ENCODE measurements at regions not wholly inside any gene's neighbourhood (a gene's known extent, or its start where the extent isn't known, plus 50 kb on each side); places are given as distances from the start of the nearest gene placed in this dataset.

DNA sequence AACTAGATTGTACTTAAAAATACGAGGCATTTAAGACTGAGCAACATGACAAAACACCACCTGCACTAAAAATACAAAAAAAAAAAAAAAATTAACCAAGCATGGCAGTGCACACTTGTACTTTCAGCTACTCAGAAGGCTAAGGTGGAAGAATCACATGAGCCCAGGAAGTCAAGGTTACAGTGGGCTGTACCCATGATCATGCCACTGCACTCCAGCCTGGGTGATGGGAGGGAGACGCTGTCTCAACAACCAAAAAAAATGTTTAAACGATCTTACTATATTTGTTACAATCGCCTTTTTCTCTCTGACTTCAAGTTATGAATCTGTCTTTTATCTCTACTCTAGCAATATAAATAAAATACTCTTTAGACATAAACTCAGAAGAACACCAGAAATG lies 1454.3 kb downstream of the MAT2B start:
- Histone ChIP-seq H3K9me3 (ENCODE audit: control insufficient read depth, low read length) (no peaks in the 10 kb centered on the region), H3K9ac (ENCODE audit: low read length) (no peak overlapping the region), H3K4me1 (ENCODE audit: control insufficient read depth, insufficient read depth, low read depth, low read length) (no peaks in the 10 kb centered on the region), H3K18ac (ENCODE audit: low read depth in 1 of 2, low read length in 2 of 2) (no peak overlapping the region), H3K27me3 (ENCODE audit: control insufficient read depth in 1 of 2, insufficient read depth in 1 of 2, low read length in 2 of 2) (no peaks in the 10 kb centered on the region), H2BK12ac (ENCODE audit: low read length in 2 of 2) (no peak overlapping the region), H3K14ac (ENCODE audit: low read length in 2 of 2) (no peak overlapping the region), H3K79me1 (replicated peaks; ENCODE audit: low read length, poor library complexity, severe bottlenecking) (no peaks in the 10 kb centered on the region), H3K4me3 (ENCODE audit: insufficient read depth in 1 of 2, low read depth in 1 of 2, low read length in 2 of 2) (no peak overlapping the region), H3K27ac (ENCODE audit: low read length, poor library complexity, severe bottlenecking) (no peak overlapping the region), H2BK15ac (ENCODE audit: low read depth, poor library complexity, severe bottlenecking) (no peak overlapping the region), H4K91ac (ENCODE audit: low read length) (no peak overlapping the region), H3K36me3 (ENCODE audit: control insufficient read depth in 1 of 2, insufficient read depth in 2 of 2, low read depth in 1 of 2, low read length in 2 of 2) (no peaks in the 10 kb centered on the region), H3K4ac (ENCODE audit: low read depth in 1 of 2, low read length in 2 of 2) (no peak overlapping the region), H2AK5ac (ENCODE audit: low read length, severe bottlenecking) (no peak overlapping the region), H3K23ac (ENCODE audit: low read length in 2 of 2) (no peak overlapping the region), H2BK120ac (ENCODE audit: low read depth, low read length) (no peak overlapping the region), H4K8ac (ENCODE audit: low read length) (no peak overlapping the region), H2AFZ (ENCODE audit: low read depth, low read length) (no peak overlapping the region), H3K4me2 (ENCODE audit: low read length, poor library complexity, severe bottlenecking) (no peak overlapping the region), H2BK5ac (ENCODE audit: low read depth, low read length, poor library complexity, severe bottlenecking) (no peak overlapping the region)
- WGBS, result 87% methylated on average over 3 of the region's 4 CpGs
- DNase-seq, result no peak

DNA sequence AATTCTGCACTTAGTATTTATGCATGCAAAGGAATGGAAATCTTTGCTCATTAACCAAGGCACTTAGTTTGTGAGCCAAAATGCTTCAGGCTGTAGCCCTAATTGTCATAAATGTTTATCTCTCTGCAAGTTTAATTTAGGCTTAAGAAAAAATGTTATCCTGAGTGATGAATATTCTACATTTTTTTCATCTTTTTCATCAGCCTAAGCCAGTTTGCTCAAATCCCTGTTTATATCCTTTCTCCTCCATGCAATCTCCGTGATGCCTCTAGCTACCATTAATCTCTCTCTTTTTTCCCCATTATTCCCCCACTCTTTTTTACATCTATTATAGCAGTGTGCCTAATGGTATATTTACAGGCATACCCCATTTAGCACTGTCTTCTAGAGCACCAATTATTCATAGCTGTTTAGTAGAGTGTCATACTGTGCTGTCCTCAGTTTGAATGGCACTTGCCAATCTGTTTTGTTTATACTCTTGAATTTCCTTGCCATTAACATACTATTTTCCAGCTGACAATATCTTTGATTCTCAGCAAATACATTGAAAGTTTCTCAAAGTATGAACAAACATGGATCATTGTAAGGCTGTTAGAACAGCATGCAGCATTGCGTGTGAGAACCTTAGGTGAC lies 1457.0 kb downstream of the MAT2B start:
- 100% methylated on average over 2 of the region's 2 CpGs for WGBS
- Histone ChIP-seq H3K4me3 (ENCODE audit: insufficient read depth in 1 of 2, low read depth in 1 of 2, low read length in 2 of 2) (no peak overlapping the region), H3K27me3 (ENCODE audit: control insufficient read depth in 1 of 2, insufficient read depth in 1 of 2, low read length in 2 of 2) (no peaks in the 10 kb centered on the region), H2AFZ (ENCODE audit: low read depth, low read length) (no peak overlapping the region), H3K27ac (ENCODE audit: low read length, poor library complexity, severe bottlenecking) (no peak overlapping the region), H3K14ac (ENCODE audit: low read length in 2 of 2) (no peak overlapping the region), H2BK15ac (ENCODE audit: low read depth, poor library complexity, severe bottlenecking) (no peak overlapping the region), H4K91ac (ENCODE audit: low read length) (no peak overlapping the region), H2BK120ac (ENCODE audit: low read depth, low read length) (no peak overlapping the region), H3K4me2 (ENCODE audit: low read length, poor library complexity, severe bottlenecking) (no peak overlapping the region), H2BK12ac (ENCODE audit: low read length in 2 of 2) (no peak overlapping the region), H3K36me3 (ENCODE audit: control insufficient read depth in 1 of 2, insufficient read depth in 2 of 2, low read depth in 1 of 2, low read length in 2 of 2) (no peaks in the 10 kb centered on the region), H2BK5ac (ENCODE audit: low read depth, low read length, poor library complexity, severe bottlenecking) (no peak overlapping the region), H3K4me1 (ENCODE audit: control insufficient read depth, insufficient read depth, low read depth, low read length) (no peaks in the 10 kb centered on the region), H2AK5ac (ENCODE audit: low read length, severe bottlenecking) (no peak overlapping the region), H3K18ac (ENCODE audit: low read depth in 1 of 2, low read length in 2 of 2) (no peak overlapping the region), H3K23ac (ENCODE audit: low read length in 2 of 2) (no peak overlapping the region), H3K9me3 (ENCODE audit: control insufficient read depth, low read length) (no peaks in the 10 kb centered on the region), H3K79me1 (replicated peaks; ENCODE audit: low read length, poor library complexity, severe bottlenecking) (no peaks in the 10 kb centered on the region), H3K9ac (ENCODE audit: low read length) (no peak overlapping the region), H3K4ac (ENCODE audit: low read depth in 1 of 2, low read length in 2 of 2) (no peak overlapping the region), H4K8ac (ENCODE audit: low read length) (no peak overlapping the region)
- no peak for DNase-seq

DNA sequence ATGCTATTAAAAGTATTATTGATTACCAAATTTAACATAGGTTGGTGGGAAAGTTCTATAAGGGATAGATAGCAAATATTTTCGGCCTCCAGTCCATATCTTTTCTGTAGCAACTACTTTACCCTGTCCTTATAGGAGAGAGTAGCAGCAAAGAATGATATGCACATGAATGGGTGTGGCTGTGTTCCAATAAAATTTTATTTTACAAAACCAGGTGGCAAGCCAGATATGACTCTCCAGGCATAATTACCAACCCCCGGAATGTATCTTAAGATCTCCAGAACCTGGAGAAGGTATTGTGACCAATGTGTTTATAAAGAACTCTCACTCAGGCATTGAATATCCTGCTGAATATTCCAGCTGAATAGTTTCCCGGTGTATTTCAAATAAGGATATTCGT lies 1461.2 kb downstream of the MAT2B start:
- no peak overlapping the region for H3K14ac ChIP-seq (ENCODE audit: low read length in 2 of 2)
- H3K9ac ChIP-seq (ENCODE audit: low read length), result no peak overlapping the region
- H2AFZ ChIP-seq (ENCODE audit: low read depth, low read length), result no peak overlapping the region
- no peak overlapping the region for H3K4me3 ChIP-seq (ENCODE audit: insufficient read depth in 1 of 2, low read depth in 1 of 2, low read length in 2 of 2)
- no peak overlapping the region for H3K23ac ChIP-seq (ENCODE audit: low read length in 2 of 2)
- H2BK120ac ChIP-seq (ENCODE audit: low read depth, low read length), result no peak overlapping the region
- H3K4me1 ChIP-seq (ENCODE audit: control insufficient read depth, insufficient read depth, low read depth, low read length), result no peaks in the 10 kb centered on the region
- no CpG with 5 or more reads among the region's 4 CpGs for WGBS
- no peak overlapping the region for H3K27ac ChIP-seq (ENCODE audit: low read length, poor library complexity, severe bottlenecking)
- no peak for DNase-seq
- H2BK15ac ChIP-seq (ENCODE audit: low read depth, poor library complexity, severe bottlenecking), result no peak overlapping the region
- H2BK12ac ChIP-seq (ENCODE audit: low read length in 2 of 2), result no peak overlapping the region
- no peak overlapping the region for H2AK5ac ChIP-seq (ENCODE audit: low read length, severe bottlenecking)
- no peaks in the 10 kb centered on the region for H3K36me3 ChIP-seq (ENCODE audit: control insufficient read depth in 1 of 2, insufficient read depth in 2 of 2, low read depth in 1 of 2, low read length in 2 of 2)
- H4K91ac ChIP-seq (ENCODE audit: low read length), result no peak overlapping the region
- no peak overlapping the region for H2BK5ac ChIP-seq (ENCODE audit: low read depth, low read length, poor library complexity, severe bottlenecking)
- no peak overlapping the region for H3K4ac ChIP-seq (ENCODE audit: low read depth in 1 of 2, low read length in 2 of 2)
- no peak overlapping the region for H4K8ac ChIP-seq (ENCODE audit: low read length)
- no peak overlapping the region for H3K18ac ChIP-seq (ENCODE audit: low read depth in 1 of 2, low read length in 2 of 2)
- H3K27me3 ChIP-seq (ENCODE audit: control insufficient read depth in 1 of 2, insufficient read depth in 1 of 2, low read length in 2 of 2), result no peaks in the 10 kb centered on the region
- no peaks in the 10 kb centered on the region for H3K79me1 ChIP-seq (replicated peaks; ENCODE audit: low read length, poor library complexity, severe bottlenecking)
- H3K4me2 ChIP-seq (ENCODE audit: low read length, poor library complexity, severe bottlenecking), result no peak overlapping the region
- H3K9me3 ChIP-seq (ENCODE audit: control insufficient read depth, low read length), result no peaks in the 10 kb centered on the region

DNA sequence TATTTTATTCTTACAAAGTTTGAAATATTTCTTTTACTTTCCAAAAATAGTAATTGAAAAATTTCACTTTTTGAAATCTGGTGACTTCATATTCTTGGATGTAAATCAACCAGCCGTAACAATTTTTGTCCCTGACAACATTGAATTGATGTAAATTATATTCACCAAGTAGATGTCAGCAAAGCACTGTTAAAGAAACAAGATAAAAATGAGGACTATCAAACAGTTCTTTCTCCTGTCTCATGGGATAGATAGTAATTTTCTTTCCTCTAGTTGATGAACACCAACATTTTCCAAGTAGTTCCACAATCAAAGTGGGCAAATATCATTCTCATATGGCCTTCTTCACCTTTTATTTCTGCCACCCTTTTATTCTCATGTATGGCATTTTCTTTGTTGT lies 1461.9 kb downstream of the MAT2B start:
- Histone ChIP-seq H3K23ac (ENCODE audit: low read length in 2 of 2) (no peak overlapping the region), H2BK5ac (ENCODE audit: low read depth, low read length, poor library complexity, severe bottlenecking) (no peak overlapping the region), H3K79me1 (replicated peaks; ENCODE audit: low read length, poor library complexity, severe bottlenecking) (no peaks in the 10 kb centered on the region), H2AFZ (ENCODE audit: low read depth, low read length) (no peak overlapping the region), H2BK120ac (ENCODE audit: low read depth, low read length) (no peak overlapping the region), H3K36me3 (ENCODE audit: control insufficient read depth in 1 of 2, insufficient read depth in 2 of 2, low read depth in 1 of 2, low read length in 2 of 2) (no peaks in the 10 kb centered on the region), H2BK15ac (ENCODE audit: low read depth, poor library complexity, severe bottlenecking) (no peak overlapping the region), H3K9me3 (ENCODE audit: control insufficient read depth, low read length) (no peaks in the 10 kb centered on the region), H3K4ac (ENCODE audit: low read depth in 1 of 2, low read length in 2 of 2) (no peak overlapping the region), H4K8ac (ENCODE audit: low read length) (no peak overlapping the region), H3K14ac (ENCODE audit: low read length in 2 of 2) (no peak overlapping the region), H3K18ac (ENCODE audit: low read depth in 1 of 2, low read length in 2 of 2) (no peak overlapping the region), H3K4me2 (ENCODE audit: low read length, poor library complexity, severe bottlenecking) (no peak overlapping the region), H3K4me3 (ENCODE audit: insufficient read depth in 1 of 2, low read depth in 1 of 2, low read length in 2 of 2) (no peak overlapping the region), H3K9ac (ENCODE audit: low read length) (no peak overlapping the region), H3K4me1 (ENCODE audit: control insufficient read depth, insufficient read depth, low read depth, low read length) (no peaks in the 10 kb centered on the region), H2AK5ac (ENCODE audit: low read length, severe bottlenecking) (no peak overlapping the region), H4K91ac (ENCODE audit: low read length) (no peak overlapping the region), H2BK12ac (ENCODE audit: low read length in 2 of 2) (no peak overlapping the region), H3K27ac (ENCODE audit: low read length, poor library complexity, severe bottlenecking) (no peak overlapping the region), H3K27me3 (ENCODE audit: control insufficient read depth in 1 of 2, insufficient read depth in 1 of 2, low read length in 2 of 2) (no peaks in the 10 kb centered on the region)
- no peak for DNase-seq
- no CpG with 5 or more reads among the region's 1 CpG for WGBS
